ENCODE measurements at regions not wholly inside any gene's neighbourhood (a gene's known extent, or its start where the extent isn't known, plus 50 kb on each side); places are given as distances from the start of the nearest gene placed in this dataset.

GRCh38 chr12:126185025-126185424, 1119.8 kb downstream of the AACS start:
- H3K9me2 ChIP-seq (ENCODE audit: insufficient read depth, low read length) = no peaks in the 10 kb centered on the region
- no peaks in the 10 kb centered on the region for H3K79me2 ChIP-seq (replicated peaks; ENCODE audit: insufficient read depth, low read length)
- no peak overlapping the region for H3K9ac ChIP-seq (ENCODE audit: low read length)
- H4K20me1 ChIP-seq (ENCODE audit: insufficient read depth) = no peaks in the 10 kb centered on the region
- no peaks in the 10 kb centered on the region for H3F3A ChIP-seq (ENCODE audit: insufficient read depth, low read length, poor library complexity, severe bottlenecking)
- TF ChIP-seq TAF1 (IDR thresholded peaks at IDR 0.05; ENCODE audit: low read depth) = no peak
- no peak for TF ChIP-seq MXI1 (conservative IDR thresholded peaks at IDR 0.05; ENCODE audit: poor library complexity, severe bottlenecking)
- no peak for TF ChIP-seq POLR2AphosphoS5 (IDR thresholded peaks at IDR 0.05)
- no peak for TF ChIP-seq EP300 (conservative IDR thresholded peaks at IDR 0.05; ENCODE audit: poor library complexity, severe bottlenecking)
- TF ChIP-seq, protein P1, sequence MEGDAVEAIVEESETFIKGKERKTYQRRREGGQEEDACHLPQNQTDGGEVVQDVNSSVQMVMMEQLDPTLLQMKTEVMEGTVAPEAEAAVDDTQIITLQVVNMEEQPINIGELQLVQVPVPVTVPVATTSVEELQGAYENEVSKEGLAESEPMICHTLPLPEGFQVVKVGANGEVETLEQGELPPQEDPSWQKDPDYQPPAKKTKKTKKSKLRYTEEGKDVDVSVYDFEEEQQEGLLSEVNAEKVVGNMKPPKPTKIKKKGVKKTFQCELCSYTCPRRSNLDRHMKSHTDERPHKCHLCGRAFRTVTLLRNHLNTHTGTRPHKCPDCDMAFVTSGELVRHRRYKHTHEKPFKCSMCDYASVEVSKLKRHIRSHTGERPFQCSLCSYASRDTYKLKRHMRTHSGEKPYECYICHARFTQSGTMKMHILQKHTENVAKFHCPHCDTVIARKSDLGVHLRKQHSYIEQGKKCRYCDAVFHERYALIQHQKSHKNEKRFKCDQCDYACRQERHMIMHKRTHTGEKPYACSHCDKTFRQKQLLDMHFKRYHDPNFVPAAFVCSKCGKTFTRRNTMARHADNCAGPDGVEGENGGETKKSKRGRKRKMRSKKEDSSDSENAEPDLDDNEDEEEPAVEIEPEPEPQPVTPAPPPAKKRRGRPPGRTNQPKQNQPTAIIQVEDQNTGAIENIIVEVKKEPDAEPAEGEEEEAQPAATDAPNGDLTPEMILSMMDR (IDR thresholded peaks at IDR 0.05; ENCODE audit: poor library complexity, severe bottlenecking) = no peak
- TF ChIP-seq RAD21 (conservative IDR thresholded peaks at IDR 0.05) = no peak
- no peak for TF ChIP-seq REST (IDR thresholded peaks at IDR 0.05; ENCODE audit: borderline replicate concordance)
- no peak for TF ChIP-seq SMC3 (conservative IDR thresholded peaks at IDR 0.05; ENCODE audit: poor library complexity)
- TF ChIP-seq EZH2 (IDR thresholded peaks at IDR 0.05; ENCODE audit: borderline replicate concordance, insufficient read depth, low read length, poor library complexity, severe bottlenecking) = no peak
- peaks cover 6% of the 10 kb centered on the region for H3K27me3 ChIP-seq (ENCODE audit: insufficient read depth, low read depth, low read length)
- H3K9me3 ChIP-seq (ENCODE audit: low read length) = no peaks in the 10 kb centered on the region
- no peak overlapping the region for H3K4me2 ChIP-seq (ENCODE audit: low read length)
- no peak overlapping the region for H3K4me3 ChIP-seq (ENCODE audit: low read length)
- H3K27ac ChIP-seq (ENCODE audit: low read length) = no peak overlapping the region
- no peaks in the 10 kb centered on the region for H3K36me3 ChIP-seq (ENCODE audit: insufficient read depth, low read length)
- H2AFZ ChIP-seq (ENCODE audit: low read depth, low read length) = no peak overlapping the region

GRCh38 chr12:126189856-126190255, 1124.6 kb downstream of the AACS start:
- no peak overlapping the region for H2AFZ ChIP-seq (ENCODE audit: low read depth, low read length)
- no peaks in the 10 kb centered on the region for H3K9me3 ChIP-seq (ENCODE audit: low read length)
- H3K27me3 ChIP-seq (ENCODE audit: insufficient read depth, low read depth, low read length) = peaks cover 35% of the 10 kb centered on the region
- H3K4me3 ChIP-seq (ENCODE audit: low read length) = no peak overlapping the region
- no peaks in the 10 kb centered on the region for H3F3A ChIP-seq (ENCODE audit: insufficient read depth, low read length, poor library complexity, severe bottlenecking)
- no peaks in the 10 kb centered on the region for H4K20me1 ChIP-seq (ENCODE audit: insufficient read depth)
- no peaks in the 10 kb centered on the region for H3K79me2 ChIP-seq (replicated peaks; ENCODE audit: insufficient read depth, low read length)
- H3K36me3 ChIP-seq (ENCODE audit: insufficient read depth, low read length) = no peaks in the 10 kb centered on the region
- no peak overlapping the region for H3K9ac ChIP-seq (ENCODE audit: low read length)
- H3K27ac ChIP-seq (ENCODE audit: low read length) = no peak overlapping the region
- no peak overlapping the region for H3K4me2 ChIP-seq (ENCODE audit: low read length)
- no peaks in the 10 kb centered on the region for H3K9me2 ChIP-seq (ENCODE audit: insufficient read depth, low read length)
- TF ChIP-seq, protein P1 (IDR thresholded peaks at IDR 0.05; ENCODE audit: poor library complexity, severe bottlenecking) = no peak
- TF ChIP-seq EZH2 (IDR thresholded peaks at IDR 0.05; ENCODE audit: borderline replicate concordance, insufficient read depth, low read length, poor library complexity, severe bottlenecking) (no peak), SMC3 (conservative IDR thresholded peaks at IDR 0.05; ENCODE audit: poor library complexity) (no peak), REST (IDR thresholded peaks at IDR 0.05; ENCODE audit: borderline replicate concordance) (no peak), EP300 (conservative IDR thresholded peaks at IDR 0.05; ENCODE audit: poor library complexity, severe bottlenecking) (no peak), TAF1 (IDR thresholded peaks at IDR 0.05; ENCODE audit: low read depth) (no peak), POLR2AphosphoS5 (IDR thresholded peaks at IDR 0.05) (no peak), RAD21 (conservative IDR thresholded peaks at IDR 0.05) (no peak), MXI1 (conservative IDR thresholded peaks at IDR 0.05; ENCODE audit: poor library complexity, severe bottlenecking) (no peak)
